ENCODE measurements at regions not wholly inside any gene's neighbourhood (a gene's known extent, or its start where the extent isn't known, plus 50 kb on each side); places are given as distances from the start of the nearest gene placed in this dataset.

DNA sequence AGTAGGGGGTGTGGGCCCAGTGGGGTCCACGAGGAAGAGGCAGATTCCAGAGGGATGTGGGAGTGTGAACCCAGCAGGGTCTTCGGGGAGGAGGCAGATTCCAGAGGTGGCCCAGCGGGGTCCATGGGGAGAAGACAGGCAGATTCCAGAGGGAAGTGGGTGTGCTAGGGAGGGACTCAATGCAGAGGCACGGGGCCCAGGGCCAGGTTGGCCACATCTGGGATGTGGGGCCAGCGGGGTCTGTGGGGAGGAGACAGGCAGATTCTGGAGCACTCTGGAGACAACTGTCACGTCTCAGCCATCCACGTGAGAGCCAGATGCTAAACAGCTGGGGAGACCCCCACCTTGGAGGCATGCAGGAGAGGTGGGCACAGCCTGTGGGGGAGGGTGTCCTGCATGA, 582.6 kb downstream of the TBC1D22A start:
- Histone ChIP-seq H3K27me3 (ENCODE audit: control insufficient read depth in 1 of 2, insufficient read depth in 2 of 2, low read length in 2 of 2) (peaks cover 1 to 17% of the 10 kb centered on the region in 2 experiments; a peak in 4 of 5 replicates), H4K20me1 (ENCODE audit: insufficient read depth, low read length) (no peaks in the 10 kb centered on the region), H3K4me3 (replicated peaks in 1 of 3; ENCODE audit: insufficient read depth in 1 of 3, low read depth in 2 of 3, low read length in 3 of 3) (no peak overlapping the region), H3K36me3 (replicated peaks in 1 of 2; ENCODE audit: control insufficient read depth in 1 of 2, insufficient read depth in 2 of 2, low read length in 2 of 2) (no peaks in the 10 kb centered on the region), H3K9me3 (ENCODE audit: low read length) (no peaks in the 10 kb centered on the region), H3K4me2 (ENCODE audit: low read depth, low read length) (no peak overlapping the region), H3K9ac (ENCODE audit: insufficient read depth, low read depth, low read length) (no peak overlapping the region), H3K79me2 (ENCODE audit: insufficient read depth, low read length) (no peaks in the 10 kb centered on the region), H3K4me1 (ENCODE audit: insufficient read depth, low read length) (no peaks in the 10 kb centered on the region), H3K27ac (ENCODE audit: extremely low read length, insufficient read depth, low read length) (no peak overlapping the region), H2AFZ (ENCODE audit: low read length) (no peak overlapping the region)
- no peak for DNase-seq (ENCODE audit: low spot score)
- no peak for FAIRE-seq
- no TSS peak for BruUV-seq (replicated peaks)
- intact Hi-C loops (cut with micrococcal nuclease; ENCODE audit: unreplicated experiment) (no loop called here), in situ Hi-C loops (cut with HindIII; ENCODE audit: extremely low pct_ligation_motif_present, low pct_unique_long_range_greater_than_20kb) (no loop called here)
- POLR2A ChIA-PET: no interaction called here
- WGBS (ENCODE audit: low lambda C conversion rate): 24% methylated on average over 5 of the region's 7 CpGs
- CTCF ChIA-PET (ENCODE audit: low intra/inter-chr PET ratio, low total read pairs): no interaction called here
- ATAC-seq: no peak
- TF ChIP-seq SP4 (CRISPR knock-in tag; IDR thresholded peaks at IDR 0.05) (no peak), HOXA7 (CRISPR knock-in tag; IDR thresholded peaks at IDR 0.05) (no peak), ZNF333 (CRISPR knock-in tag; IDR thresholded peaks at IDR 0.05; ENCODE audit: borderline replicate concordance) (no peak), ZNF841 (CRISPR knock-in tag; IDR thresholded peaks at IDR 0.05; ENCODE audit: borderline replicate concordance) (no peak), GTF3A (CRISPR knock-in tag; conservative IDR thresholded peaks at IDR 0.05) (no peak), IKZF4 (CRISPR knock-in tag; IDR thresholded peaks at IDR 0.05; ENCODE audit: borderline replicate concordance, low read depth, not compliant biosample characterization) (no peak), ZNF883 (CRISPR knock-in tag; IDR thresholded peaks at IDR 0.05; ENCODE audit: not compliant biosample characterization) (no peak)
- TF ChIP-seq, protein P1, sequence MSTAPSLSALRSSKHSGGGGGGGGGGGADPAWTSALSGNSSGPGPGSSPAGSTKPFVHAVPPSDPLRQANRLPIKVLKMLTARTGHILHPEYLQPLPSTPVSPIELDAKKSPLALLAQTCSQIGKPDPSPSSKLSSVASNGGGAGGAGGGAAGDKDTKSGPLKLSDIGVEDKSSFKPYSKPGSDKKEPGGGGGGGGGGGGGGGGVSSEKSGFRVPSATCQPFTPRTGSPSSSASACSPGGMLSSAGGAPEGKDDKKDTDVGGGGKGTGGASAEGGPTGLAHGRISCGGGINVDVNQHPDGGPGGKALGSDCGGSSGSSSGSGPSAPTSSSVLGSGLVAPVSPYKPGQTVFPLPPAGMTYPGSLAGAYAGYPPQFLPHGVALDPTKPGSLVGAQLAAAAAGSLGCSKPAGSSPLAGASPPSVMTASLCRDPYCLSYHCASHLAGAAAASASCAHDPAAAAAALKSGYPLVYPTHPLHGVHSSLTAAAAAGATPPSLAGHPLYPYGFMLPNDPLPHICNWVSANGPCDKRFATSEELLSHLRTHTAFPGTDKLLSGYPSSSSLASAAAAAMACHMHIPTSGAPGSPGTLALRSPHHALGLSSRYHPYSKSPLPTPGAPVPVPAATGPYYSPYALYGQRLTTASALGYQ (CRISPR knock-in tag; IDR thresholded peaks at IDR 0.05): no peak
- TF ChIP-seq, protein P2, sequence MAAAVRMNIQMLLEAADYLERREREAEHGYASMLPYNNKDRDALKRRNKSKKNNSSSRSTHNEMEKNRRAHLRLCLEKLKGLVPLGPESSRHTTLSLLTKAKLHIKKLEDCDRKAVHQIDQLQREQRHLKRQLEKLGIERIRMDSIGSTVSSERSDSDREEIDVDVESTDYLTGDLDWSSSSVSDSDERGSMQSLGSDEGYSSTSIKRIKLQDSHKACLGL (CRISPR knock-in tag; IDR thresholded peaks at IDR 0.05): no peak
- TF ChIP-seq, protein P3, sequence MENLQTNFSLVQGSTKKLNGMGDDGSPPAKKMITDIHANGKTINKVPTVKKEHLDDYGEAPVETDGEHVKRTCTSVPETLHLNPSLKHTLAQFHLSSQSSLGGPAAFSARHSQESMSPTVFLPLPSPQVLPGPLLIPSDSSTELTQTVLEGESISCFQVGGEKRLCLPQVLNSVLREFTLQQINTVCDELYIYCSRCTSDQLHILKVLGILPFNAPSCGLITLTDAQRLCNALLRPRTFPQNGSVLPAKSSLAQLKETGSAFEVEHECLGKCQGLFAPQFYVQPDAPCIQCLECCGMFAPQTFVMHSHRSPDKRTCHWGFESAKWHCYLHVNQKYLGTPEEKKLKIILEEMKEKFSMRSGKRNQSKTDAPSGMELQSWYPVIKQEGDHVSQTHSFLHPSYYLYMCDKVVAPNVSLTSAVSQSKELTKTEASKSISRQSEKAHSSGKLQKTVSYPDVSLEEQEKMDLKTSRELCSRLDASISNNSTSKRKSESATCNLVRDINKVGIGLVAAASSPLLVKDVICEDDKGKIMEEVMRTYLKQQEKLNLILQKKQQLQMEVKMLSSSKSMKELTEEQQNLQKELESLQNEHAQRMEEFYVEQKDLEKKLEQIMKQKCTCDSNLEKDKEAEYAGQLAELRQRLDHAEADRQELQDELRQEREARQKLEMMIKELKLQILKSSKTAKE (CRISPR knock-in tag; IDR thresholded peaks at IDR 0.05; ENCODE audit: borderline replicate concordance): no peak
- TF ChIP-seq, protein P4, sequence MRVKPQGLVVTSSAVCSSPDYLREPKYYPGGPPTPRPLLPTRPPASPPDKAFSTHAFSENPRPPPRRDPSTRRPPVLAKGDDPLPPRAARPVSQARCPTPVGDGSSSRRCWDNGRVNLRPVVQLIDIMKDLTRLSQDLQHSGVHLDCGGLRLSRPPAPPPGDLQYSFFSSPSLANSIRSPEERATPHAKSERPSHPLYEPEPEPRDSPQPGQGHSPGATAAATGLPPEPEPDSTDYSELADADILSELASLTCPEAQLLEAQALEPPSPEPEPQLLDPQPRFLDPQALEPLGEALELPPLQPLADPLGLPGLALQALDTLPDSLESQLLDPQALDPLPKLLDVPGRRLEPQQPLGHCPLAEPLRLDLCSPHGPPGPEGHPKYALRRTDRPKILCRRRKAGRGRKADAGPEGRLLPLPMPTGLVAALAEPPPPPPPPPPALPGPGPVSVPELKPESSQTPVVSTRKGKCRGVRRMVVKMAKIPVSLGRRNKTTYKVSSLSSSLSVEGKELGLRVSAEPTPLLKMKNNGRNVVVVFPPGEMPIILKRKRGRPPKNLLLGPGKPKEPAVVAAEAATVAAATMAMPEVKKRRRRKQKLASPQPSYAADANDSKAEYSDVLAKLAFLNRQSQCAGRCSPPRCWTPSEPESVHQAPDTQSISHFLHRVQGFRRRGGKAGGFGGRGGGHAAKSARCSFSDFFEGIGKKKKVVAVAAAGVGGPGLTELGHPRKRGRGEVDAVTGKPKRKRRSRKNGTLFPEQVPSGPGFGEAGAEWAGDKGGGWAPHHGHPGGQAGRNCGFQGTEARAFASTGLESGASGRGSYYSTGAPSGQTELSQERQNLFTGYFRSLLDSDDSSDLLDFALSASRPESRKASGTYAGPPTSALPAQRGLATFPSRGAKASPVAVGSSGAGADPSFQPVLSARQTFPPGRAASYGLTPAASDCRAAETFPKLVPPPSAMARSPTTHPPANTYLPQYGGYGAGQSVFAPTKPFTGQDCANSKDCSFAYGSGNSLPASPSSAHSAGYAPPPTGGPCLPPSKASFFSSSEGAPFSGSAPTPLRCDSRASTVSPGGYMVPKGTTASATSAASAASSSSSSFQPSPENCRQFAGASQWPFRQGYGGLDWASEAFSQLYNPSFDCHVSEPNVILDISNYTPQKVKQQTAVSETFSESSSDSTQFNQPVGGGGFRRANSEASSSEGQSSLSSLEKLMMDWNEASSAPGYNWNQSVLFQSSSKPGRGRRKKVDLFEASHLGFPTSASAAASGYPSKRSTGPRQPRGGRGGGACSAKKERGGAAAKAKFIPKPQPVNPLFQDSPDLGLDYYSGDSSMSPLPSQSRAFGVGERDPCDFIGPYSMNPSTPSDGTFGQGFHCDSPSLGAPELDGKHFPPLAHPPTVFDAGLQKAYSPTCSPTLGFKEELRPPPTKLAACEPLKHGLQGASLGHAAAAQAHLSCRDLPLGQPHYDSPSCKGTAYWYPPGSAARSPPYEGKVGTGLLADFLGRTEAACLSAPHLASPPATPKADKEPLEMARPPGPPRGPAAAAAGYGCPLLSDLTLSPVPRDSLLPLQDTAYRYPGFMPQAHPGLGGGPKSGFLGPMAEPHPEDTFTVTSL (CRISPR knock-in tag; IDR thresholded peaks at IDR 0.05; ENCODE audit: borderline replicate concordance): no peak
- TF ChIP-seq, protein P5, sequence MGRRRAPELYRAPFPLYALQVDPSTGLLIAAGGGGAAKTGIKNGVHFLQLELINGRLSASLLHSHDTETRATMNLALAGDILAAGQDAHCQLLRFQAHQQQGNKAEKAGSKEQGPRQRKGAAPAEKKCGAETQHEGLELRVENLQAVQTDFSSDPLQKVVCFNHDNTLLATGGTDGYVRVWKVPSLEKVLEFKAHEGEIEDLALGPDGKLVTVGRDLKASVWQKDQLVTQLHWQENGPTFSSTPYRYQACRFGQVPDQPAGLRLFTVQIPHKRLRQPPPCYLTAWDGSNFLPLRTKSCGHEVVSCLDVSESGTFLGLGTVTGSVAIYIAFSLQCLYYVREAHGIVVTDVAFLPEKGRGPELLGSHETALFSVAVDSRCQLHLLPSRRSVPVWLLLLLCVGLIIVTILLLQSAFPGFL (CRISPR knock-in tag; IDR thresholded peaks at IDR 0.05): no peak

Data from HepG2 (cell line).